GM23338 (cell line): ENCODE measurements at regions not wholly inside any gene's neighbourhood (a gene's known extent, or its start where the extent isn't known, plus 50 kb on each side); places are given as distances from the start of the nearest gene placed in this dataset.

Experiments
- ATAC-seq: fragments of 200-7000 bp; cut with Tn5 transposase; 3 replicates; pipeline ENCODE4 v1.9.1; 2020
- DNase-seq: peaks from one replicate; pipeline ENCODE4 v3.0.0-alpha.2; 2015; ENCODE audit warnings: low spot score
- H2AFZ ChIP-seq: fragments of 200-600 bp; sonication (generic); 2 replicates; pipeline ENCODE4 v1.8.0; 2016; ENCODE audit warnings: antibody characterized with exemption, mild to moderate bottlenecking, moderate library complexity
- H3F3A ChIP-seq: fragments of 200-600 bp; sonication (generic); replicated peaks from 2 replicates; pipeline ENCODE4 v1.8.0; 2017; ENCODE audit warnings: antibody characterized with exemption, mixed run types, low read depth
- H3K27ac ChIP-seq: fragments of 200-600 bp; sonication (generic); 2 replicates; pipeline ENCODE4 v1.6.1; 2016; ENCODE audit warnings: low read depth
- H3K27me3 ChIP-seq: fragments of 200-600 bp; sonication (generic); 2 replicates; pipeline ENCODE4 v1.8.0; 2016; ENCODE audit warnings: mild to moderate bottlenecking, mixed run types, moderate library complexity; ENCODE audit not compliant: insufficient read depth
- H3K36me3 ChIP-seq: fragments of 200-600 bp; sonication (generic); 2 replicates; pipeline ENCODE4 v1.8.0; 2016; ENCODE audit warnings: mild to moderate bottlenecking; ENCODE audit not compliant: insufficient read depth
- H3K4me1 ChIP-seq: fragments of 200-600 bp; sonication (generic); 2 replicates; pipeline ENCODE4 v1.8.0; 2016; ENCODE audit warnings: mild to moderate bottlenecking, moderate library complexity; ENCODE audit not compliant: insufficient read depth
- H3K4me2 ChIP-seq: fragments of 200-600 bp; sonication (generic); 2 replicates; pipeline ENCODE4 v1.7.1; 2017; ENCODE audit warnings: mixed run types
- H3K4me3 ChIP-seq: fragments of 200-600 bp; sonication (generic); 2 replicates; pipeline ENCODE4 v1.6.1; 2016; ENCODE audit warnings: mixed run types
- H3K79me2 ChIP-seq: fragments of 200-600 bp; sonication (generic); replicated peaks from 2 replicates; pipeline ENCODE4 v1.8.0; 2017; ENCODE audit warnings: mild to moderate bottlenecking; ENCODE audit not compliant: insufficient read depth
- H3K9me2 ChIP-seq: fragments of 200-600 bp; sonication (generic); 2 replicates; pipeline ENCODE4 v1.8.0; 2017; ENCODE audit not compliant: insufficient read depth
- H4K20me1 ChIP-seq: fragments of 200-600 bp; sonication (generic); replicated peaks from 2 replicates; pipeline ENCODE4 v1.8.0; 2017; ENCODE audit warnings: mild to moderate bottlenecking; ENCODE audit not compliant: insufficient read depth
- H3K27ac Mint-ChIP-seq: 2 replicates; pipeline ENCODE4 v1.8.0; 2020; ENCODE audit warnings: inconsistent platforms, mild to moderate bottlenecking, moderate library complexity, mixed read lengths
- H3K27me3 Mint-ChIP-seq: 3 replicates; pipeline ENCODE4 v1.8.0; 2022; ENCODE audit warnings: low read depth, mild to moderate bottlenecking, moderate library complexity, mixed read lengths, inconsistent platforms; ENCODE audit not compliant: insufficient read depth, poor library complexity
- H3K36me3 Mint-ChIP-seq: 3 replicates; pipeline ENCODE4 v1.8.0; 2021; ENCODE audit warnings: low read depth, mild to moderate bottlenecking, inconsistent platforms, moderate library complexity, mixed read lengths
- H3K4me1 Mint-ChIP-seq: 3 replicates; pipeline ENCODE4 v1.8.0; 2020; ENCODE audit warnings: mild to moderate bottlenecking, inconsistent platforms, mixed read lengths
- H3K4me3 Mint-ChIP-seq: 3 replicates; pipeline ENCODE4 v1.8.0; 2021; ENCODE audit warnings: moderate library complexity, mild to moderate bottlenecking, inconsistent platforms, mixed read lengths
- H3K9me3 Mint-ChIP-seq: 3 replicates; pipeline ENCODE4 v1.8.0; 2020; ENCODE audit warnings: moderate library complexity, mild to moderate bottlenecking, inconsistent platforms, mixed read lengths
- EZH2phosphoT487 ChIP-seq: fragments of 200-600 bp; sonication (generic); IDR thresholded peaks from one replicate; pipeline ENCODE4 v1.8.1; 2018; ENCODE audit warnings: antibody characterized with exemption; ENCODE audit not compliant: unreplicated experiment
- JUNB ChIP-seq: IDR thresholded peaks from one replicate; pipeline ENCODE4 v1.6.1; 2016; ENCODE audit warnings: antibody characterized with exemption; ENCODE audit not compliant: unreplicated experiment
- NANOG ChIP-seq: IDR thresholded peaks from 2 replicates; pipeline ENCODE4 v1.6.1; 2016; ENCODE audit warnings: antibody characterized with exemption, borderline replicate concordance
- POLR2AphosphoS5 ChIP-seq: IDR thresholded peaks from 2 replicates; pipeline ENCODE4 v1.6.1; 2016; ENCODE audit warnings: antibody characterized with exemption, low read depth
- ZNF114 ChIP-seq: fragments of 250-450 bp; sonication (Bioruptor Pico); IDR thresholded peaks from 2 replicates; pipeline ENCODE4 v1.5.0; 2020; ENCODE audit warnings: mild to moderate bottlenecking, moderate library complexity
- ZNF331 ChIP-seq: fragments of 250-450 bp; sonication (Bioruptor Pico); IDR thresholded peaks from 2 replicates; pipeline ENCODE4 v1.5.0; 2020; ENCODE audit warnings: low read depth, mild to moderate bottlenecking, moderate library complexity
- TF ChIP-seq, protein P1 (sequence below): fragments of 250-450 bp; sonication (Bioruptor Pico); IDR thresholded peaks from 2 replicates; pipeline ENCODE4 v1.5.0; 2020; ENCODE audit warnings: mild to moderate bottlenecking, moderate library complexity

DNA sequence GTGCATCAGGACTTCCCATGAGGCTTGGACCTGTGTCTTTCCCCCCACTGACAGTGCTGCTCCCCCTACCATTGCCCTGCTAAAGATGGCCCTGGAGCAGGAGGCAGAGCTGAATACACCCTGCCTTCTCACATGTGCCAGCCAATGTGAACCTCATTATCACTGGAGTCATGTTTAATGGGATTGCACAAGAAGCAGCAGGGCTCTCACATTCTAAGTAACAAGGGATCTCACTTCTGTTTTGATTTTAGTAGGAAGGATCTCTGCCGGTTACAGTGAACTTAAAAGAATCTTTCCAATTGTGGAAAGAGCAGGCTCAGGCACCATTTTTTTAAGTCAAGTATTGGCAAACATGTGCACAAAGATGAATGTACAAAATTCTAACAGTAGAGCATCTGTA is 322.1 kb upstream of the MEX3C start:
- peaks cover 22% of the 10 kb centered on the region for H3K4me1 Mint-ChIP-seq
- H3K27ac Mint-ChIP-seq: no peak overlapping the region
- DNase-seq: no peak
- Histone ChIP-seq H3K79me2 (no peaks in the 10 kb centered on the region), H3K4me2 (no peak overlapping the region), H3F3A (no peaks in the 10 kb centered on the region), H3K4me3 (no peak overlapping the region), H3K27me3 (no peaks in the 10 kb centered on the region), H3K4me1 (peaks cover 16% of the 10 kb centered on the region), H4K20me1 (no peaks in the 10 kb centered on the region), H3K36me3 (no peaks in the 10 kb centered on the region), H2AFZ (no peak overlapping the region; the same call in 1 of the 2 replicates), H3K27ac (no peak overlapping the region), H3K9me2 (peaks cover 2% of the 10 kb centered on the region; the same call in 1 of the 2 replicates)
- H3K9me3 Mint-ChIP-seq: 0 out of 3 replicates have a peak, but pooled peaks cover 3% of the 10 kb centered on the region
- H3K27me3 Mint-ChIP-seq: peaks cover 8% of the 10 kb centered on the region
- H3K4me3 Mint-ChIP-seq: no peak overlapping the region
- no peak for ATAC-seq
- 0 out of 3 replicates have a peak, but pooled peaks cover 4% of the 10 kb centered on the region for H3K36me3 Mint-ChIP-seq
- TF ChIP-seq POLR2AphosphoS5: no peak

DNA sequence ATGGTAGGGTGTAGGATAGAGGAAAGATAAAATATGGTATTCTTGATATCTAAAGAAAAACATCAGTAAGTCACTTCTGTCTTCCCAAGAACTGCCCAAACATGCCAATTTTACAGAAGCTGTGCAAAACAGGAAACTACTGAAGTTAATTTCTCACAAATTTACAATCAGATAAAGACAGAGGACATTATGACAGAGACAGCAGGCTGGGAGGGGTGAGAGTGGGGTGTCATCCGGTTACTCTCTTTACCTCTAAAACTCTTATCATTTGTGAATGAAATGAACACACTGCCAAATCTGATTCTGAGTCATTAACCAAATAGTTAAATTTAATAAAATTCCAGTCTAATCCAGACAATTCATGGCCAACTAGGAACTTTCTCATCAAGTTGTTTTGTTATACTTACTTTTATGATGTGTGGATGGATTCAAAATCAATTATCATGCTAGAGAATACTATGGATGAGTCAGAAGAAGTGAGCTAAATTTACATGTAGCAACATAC is 323.2 kb upstream of the MEX3C start:
- Histone ChIP-seq H3K9me2 (peaks cover 10% of the 10 kb centered on the region; the same call in 1 of the 2 replicates), H3K4me2 (no peak overlapping the region), H4K20me1 (no peaks in the 10 kb centered on the region), H2AFZ (no peak overlapping the region), H3F3A (no peaks in the 10 kb centered on the region), H3K4me3 (no peak overlapping the region), H3K27me3 (no peaks in the 10 kb centered on the region), H3K36me3 (no peaks in the 10 kb centered on the region), H3K79me2 (no peaks in the 10 kb centered on the region), H3K27ac (no peak overlapping the region), H3K4me1 (peaks cover 16% of the 10 kb centered on the region)
- DNase-seq (no peak), ATAC-seq (no peak)
- Mint-ChIP-seq H3K9me3 (0 out of 3 replicates have a peak, but pooled peaks cover 3% of the 10 kb centered on the region), H3K4me3 (no peak overlapping the region), H3K4me1 (peaks cover 22% of the 10 kb centered on the region), H3K27ac (no peak overlapping the region), H3K36me3 (no peaks in the 10 kb centered on the region), H3K27me3 (peaks cover 8% of the 10 kb centered on the region)
- TF ChIP-seq NANOG: no peak

DNA sequence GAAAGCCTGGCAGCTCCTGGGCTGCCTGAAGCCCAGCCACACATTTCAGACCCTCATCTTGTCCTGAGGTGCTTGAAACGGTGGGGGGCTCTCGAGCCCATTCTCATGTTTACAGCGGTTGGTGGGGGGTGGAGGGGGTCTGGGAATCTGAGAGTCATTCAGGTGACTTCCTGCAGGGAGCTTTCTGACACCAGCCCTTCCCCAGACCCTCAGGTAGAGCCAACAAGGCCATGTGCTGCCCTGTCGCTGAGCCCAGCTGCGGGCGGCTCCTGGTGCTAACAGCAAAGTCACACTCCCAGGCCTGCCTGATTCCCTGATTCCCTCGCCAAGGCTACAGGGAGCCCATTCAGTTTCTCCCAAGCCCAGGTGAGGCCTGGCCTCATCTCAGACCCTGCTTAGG is 324.9 kb upstream of the MEX3C start:
- no peak overlapping the region for H3K4me3 Mint-ChIP-seq
- peaks cover 10% of the 10 kb centered on the region for H3K27me3 Mint-ChIP-seq
- no peak overlapping the region for H3K27ac Mint-ChIP-seq
- no peaks in the 10 kb centered on the region for H3K36me3 ChIP-seq
- H3K4me1 Mint-ChIP-seq: peaks cover 22% of the 10 kb centered on the region
- no peaks in the 10 kb centered on the region for H3K36me3 Mint-ChIP-seq
- DNase-seq (peak; percentile 38), ATAC-seq (peak; percentile 98)
- H3K9me2 ChIP-seq: peaks cover 10% of the 10 kb centered on the region; the same call in 1 of the 2 replicates
- peak overlapping the region; percentile 81; the same call in 1 of the 2 replicates for H2AFZ ChIP-seq
- no peaks in the 10 kb centered on the region for H3K9me3 Mint-ChIP-seq
- no peak overlapping the region for H3K4me2 ChIP-seq
- H3K4me1 ChIP-seq: peaks cover 16% of the 10 kb centered on the region
- no peak overlapping the region for H3K4me3 ChIP-seq
- H3K79me2 ChIP-seq: no peaks in the 10 kb centered on the region
- H3K27me3 ChIP-seq: no peaks in the 10 kb centered on the region
- peak overlapping the region; percentile 68; the same call in 1 of the 2 replicates for H3K27ac ChIP-seq
- TF ChIP-seq POLR2AphosphoS5: no peak
- no peak for TF ChIP-seq JUNB
- TF ChIP-seq EZH2phosphoT487: no peak
- no peak for TF ChIP-seq ZNF114 (CRISPR knock-in tag)
- no peak for TF ChIP-seq ZNF331 (CRISPR knock-in tag)
- TF ChIP-seq, protein P1, sequence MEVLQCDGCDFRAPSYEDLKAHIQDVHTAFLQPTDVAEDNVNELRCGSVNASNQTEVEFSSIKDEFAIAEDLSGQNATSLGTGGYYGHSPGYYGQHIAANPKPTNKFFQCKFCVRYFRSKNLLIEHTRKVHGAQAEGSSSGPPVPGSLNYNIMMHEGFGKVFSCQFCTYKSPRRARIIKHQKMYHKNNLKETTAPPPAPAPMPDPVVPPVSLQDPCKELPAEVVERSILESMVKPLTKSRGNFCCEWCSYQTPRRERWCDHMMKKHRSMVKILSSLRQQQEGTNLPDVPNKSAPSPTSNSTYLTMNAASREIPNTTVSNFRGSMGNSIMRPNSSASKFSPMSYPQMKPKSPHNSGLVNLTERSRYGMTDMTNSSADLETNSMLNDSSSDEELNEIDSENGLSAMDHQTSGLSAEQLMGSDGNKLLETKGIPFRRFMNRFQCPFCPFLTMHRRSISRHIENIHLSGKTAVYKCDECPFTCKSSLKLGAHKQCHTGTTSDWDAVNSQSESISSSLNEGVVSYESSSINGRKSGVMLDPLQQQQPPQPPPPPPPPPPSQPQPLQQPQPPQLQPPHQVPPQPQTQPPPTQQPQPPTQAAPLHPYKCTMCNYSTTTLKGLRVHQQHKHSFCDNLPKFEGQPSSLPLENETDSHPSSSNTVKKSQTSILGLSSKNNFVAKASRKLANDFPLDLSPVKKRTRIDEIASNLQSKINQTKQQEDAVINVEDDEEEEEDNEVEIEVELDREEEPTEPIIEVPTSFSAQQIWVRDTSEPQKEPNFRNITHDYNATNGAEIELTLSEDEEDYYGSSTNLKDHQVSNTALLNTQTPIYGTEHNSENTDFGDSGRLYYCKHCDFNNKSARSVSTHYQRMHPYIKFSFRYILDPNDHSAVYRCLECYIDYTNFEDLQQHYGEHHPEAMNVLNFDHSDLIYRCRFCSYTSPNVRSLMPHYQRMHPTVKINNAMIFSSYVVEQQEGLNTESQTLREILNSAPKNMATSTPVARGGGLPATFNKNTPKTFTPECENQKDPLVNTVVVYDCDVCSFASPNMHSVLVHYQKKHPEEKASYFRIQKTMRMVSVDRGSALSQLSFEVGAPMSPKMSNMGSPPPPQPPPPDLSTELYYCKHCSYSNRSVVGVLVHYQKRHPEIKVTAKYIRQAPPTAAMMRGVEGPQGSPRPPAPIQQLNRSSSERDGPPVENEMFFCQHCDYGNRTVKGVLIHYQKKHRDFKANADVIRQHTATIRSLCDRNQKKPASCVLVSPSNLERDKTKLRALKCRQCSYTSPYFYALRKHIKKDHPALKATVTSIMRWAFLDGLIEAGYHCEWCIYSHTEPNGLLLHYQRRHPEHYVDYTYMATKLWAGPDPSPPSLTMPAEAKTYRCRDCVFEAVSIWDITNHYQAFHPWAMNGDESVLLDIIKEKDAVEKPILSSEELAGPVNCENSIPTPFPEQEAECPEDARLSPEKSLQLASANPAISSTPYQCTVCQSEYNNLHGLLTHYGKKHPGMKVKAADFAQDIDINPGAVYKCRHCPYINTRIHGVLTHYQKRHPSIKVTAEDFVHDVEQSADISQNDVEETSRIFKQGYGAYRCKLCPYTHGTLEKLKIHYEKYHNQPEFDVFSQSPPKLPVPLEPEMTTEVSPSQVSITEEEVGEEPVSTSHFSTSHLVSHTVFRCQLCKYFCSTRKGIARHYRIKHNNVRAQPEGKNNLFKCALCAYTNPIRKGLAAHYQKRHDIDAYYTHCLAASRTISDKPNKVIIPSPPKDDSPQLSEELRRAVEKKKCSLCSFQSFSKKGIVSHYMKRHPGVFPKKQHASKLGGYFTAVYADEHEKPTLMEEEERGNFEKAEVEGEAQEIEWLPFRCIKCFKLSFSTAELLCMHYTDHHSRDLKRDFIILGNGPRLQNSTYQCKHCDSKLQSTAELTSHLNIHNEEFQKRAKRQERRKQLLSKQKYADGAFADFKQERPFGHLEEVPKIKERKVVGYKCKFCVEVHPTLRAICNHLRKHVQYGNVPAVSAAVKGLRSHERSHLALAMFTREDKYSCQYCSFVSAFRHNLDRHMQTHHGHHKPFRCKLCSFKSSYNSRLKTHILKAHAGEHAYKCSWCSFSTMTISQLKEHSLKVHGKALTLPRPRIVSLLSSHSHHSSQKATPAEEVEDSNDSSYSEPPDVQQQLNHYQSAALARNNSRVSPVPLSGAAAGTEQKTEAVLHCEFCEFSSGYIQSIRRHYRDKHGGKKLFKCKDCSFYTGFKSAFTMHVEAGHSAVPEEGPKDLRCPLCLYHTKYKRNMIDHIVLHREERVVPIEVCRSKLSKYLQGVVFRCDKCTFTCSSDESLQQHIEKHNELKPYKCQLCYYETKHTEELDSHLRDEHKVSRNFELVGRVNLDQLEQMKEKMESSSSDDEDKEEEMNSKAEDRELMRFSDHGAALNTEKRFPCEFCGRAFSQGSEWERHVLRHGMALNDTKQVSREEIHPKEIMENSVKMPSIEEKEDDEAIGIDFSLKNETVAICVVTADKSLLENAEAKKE (CRISPR knock-in tag): no peak
- no peak for TF ChIP-seq NANOG
- H4K20me1 ChIP-seq: no peaks in the 10 kb centered on the region
- no peaks in the 10 kb centered on the region for H3F3A ChIP-seq
